Activated CD8-positive, alpha-beta memory T cell treated with anti-CD3 and anti-CD28 coated beads for 36 hours (primary cell): ENCODE measurements at regions not wholly inside any gene's neighbourhood (a gene's known extent, or its start where the extent isn't known, plus 50 kb on each side); places are given as distances from the start of the nearest gene placed in this dataset.

Experiments
- CTCF ChIA-PET: fragments of 350-600 bp; sonication (Branson Sonifier 250); formaldehyde crosslinking; loops from one replicate; lab custom pipeline; 2021; ENCODE audit warnings: antibody characterized with exemption; lab: Charles Lee
- POLR2A ChIA-PET: fragments of 350-600 bp; sonication (Branson Sonifier 250); formaldehyde crosslinking; loops from one replicate; lab custom pipeline; 2021; ENCODE audit warnings: antibody characterized with exemption; lab: Charles Lee

DNA sequence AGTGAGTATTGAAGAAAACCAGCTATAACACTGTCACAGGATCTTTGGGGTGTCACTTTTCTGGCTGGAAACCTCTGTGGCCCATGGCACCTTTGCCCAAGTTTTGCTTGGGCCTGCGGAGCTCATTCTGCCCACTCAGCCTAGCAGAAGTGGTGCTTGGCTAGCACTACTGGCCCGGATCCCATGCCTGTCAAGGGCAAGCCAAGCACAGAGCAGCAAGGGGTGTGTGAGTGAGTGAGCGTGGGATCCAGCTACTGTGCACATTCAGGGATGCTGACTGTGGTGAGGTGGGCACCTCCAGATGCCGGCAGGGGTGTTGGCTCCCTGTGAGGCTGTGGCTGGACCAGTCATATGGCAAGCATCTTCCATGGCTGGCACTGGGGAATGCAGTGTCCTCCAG, 55.4 kb upstream of the RASGEF1B start:
- ChIA-PET POLR2A (no interaction called here), CTCF (no interaction called here)

DNA sequence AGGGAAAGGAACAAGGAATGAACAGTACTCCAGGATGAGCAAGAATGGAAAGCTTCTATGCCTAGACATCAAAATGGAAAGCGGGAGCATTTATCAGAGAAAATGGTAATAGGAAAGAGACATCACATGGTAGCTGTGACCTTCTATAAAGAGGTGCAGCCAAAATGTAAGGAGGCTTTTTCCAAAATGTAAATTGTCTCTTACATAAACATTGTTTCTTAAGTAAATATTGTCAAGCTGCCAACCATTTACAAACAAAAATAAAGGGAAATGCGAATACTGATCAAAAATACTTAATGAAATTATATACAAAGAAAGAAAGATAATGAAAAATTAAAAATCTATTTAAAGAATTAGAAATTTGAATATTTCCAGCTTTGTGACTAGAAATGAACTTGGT, 55.0 kb upstream of the RASGEF1B start:
- CTCF ChIA-PET, result no interaction called here
- POLR2A ChIA-PET, result no interaction called here

DNA sequence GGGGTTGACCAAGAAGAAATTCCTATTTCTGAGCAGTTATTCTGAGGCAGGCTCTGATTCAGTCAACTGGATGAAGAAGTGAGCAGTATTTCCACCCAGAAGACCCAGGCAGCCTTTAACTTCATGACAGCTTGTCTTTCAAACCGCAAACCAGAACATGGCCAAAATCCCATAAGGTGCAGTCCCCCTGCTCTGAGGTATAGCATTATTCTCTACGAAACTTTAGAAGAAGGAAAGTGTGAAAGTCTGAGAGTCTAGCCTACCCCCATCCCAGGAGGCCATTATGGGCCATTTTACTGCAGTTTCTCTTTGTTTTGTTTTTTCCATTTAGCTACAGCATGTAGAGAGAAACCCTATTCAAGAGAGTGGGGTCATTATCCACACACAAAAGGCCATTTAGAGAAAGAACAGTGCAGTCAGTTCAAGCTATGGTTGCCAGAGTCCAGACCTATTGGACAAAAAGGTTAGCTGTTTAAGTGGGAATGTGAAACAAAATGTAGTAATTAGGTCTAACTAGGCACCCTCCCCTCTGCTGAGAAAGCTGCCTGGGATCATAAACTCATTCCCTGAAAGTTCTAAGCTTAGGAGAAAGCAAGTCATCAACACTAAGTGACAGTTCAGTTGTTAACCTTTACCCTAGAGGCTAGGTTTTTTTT, 52.1 kb upstream of the RASGEF1B start:
- CTCF ChIA-PET, result no interaction called here
- POLR2A ChIA-PET, result no interaction called here

DNA sequence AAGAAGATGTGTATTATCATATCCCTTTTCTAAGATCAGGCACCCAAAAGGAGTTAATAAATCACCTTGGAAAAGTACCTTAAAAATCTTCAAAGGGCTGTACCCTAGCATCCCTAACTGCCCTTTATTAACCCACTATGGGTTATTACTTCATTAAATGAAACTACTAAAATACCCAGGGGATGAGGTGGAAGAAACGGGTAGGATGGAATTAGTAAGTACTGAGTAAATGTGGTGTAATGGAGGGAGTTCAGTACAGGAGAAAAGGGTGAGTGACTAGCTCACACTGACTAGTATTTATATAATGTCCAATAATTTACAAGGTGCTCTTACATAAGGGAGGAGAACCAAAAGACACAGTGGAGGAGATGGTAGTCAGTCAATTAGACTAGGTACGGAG, 51.0 kb upstream of the RASGEF1B start:
- POLR2A ChIA-PET, result no interaction called here
- CTCF ChIA-PET, result no interaction called here

DNA sequence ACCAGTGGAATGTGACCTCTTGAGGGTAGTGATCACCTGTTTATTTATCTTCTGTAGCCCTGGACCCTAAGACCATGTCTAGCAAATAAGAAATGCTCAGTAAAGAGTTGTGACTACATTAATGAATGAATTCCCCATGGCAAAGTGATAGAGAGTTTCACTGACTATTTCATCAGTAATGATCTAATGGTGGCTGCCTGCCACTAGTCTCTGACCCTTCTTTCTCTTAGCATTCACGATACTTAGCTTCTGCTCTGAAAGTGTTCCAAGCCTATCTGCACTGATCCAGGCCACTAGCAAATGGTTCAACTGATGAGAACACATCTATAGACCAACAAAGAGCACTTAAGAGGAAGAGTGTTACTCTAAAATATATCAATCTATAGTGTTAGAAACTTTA, 50.0 kb upstream of the RASGEF1B start:
- ChIA-PET CTCF (no interaction called here), POLR2A (no interaction called here)
